Globus pallidus (tissue), 1 donor: ENCODE measurements at regions not wholly inside any gene's neighbourhood (a gene's known extent, or its start where the extent isn't known, plus 50 kb on each side); places are given as distances from the start of the nearest gene placed in this dataset.
"Not testable (repeated sequence)": the region's sequence is repeated elsewhere in the genome, so short reads cannot be mapped to it uniquely, and the experiment has no call there.

ENCODE experiments used
- DNase-seq: peaks from one replicate; pipeline ENCODE4 v3.0.0-alpha.2; 2015; ENCODE audit warnings: low spot score

DNA sequence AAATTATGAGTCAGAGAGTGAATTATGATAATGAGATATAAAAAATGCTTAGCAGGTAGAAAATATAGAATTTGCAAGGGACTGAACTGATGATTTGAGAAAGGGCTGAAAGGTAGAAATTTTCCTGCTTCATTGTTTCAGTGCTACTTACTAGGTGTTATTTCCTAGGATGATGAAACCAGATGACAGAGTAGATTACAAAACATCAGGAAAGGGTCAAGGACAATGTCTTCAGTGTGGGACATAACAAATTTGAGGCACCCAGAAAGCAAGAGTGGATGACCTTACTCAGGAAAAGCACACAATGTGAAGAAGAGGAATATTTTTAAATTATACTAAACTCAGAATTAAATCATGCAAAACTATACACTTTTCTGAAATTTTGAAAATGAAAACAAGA lies 102.1 kb downstream of the SHCBP1 start:
- DNase-seq, result no peak

- DNase-seq, result no peak
Observed at GRCh38 chr16:46496701-46497100, 124.5 kb downstream of the SHCBP1 start.

- DNase-seq, result no peak
Observed at GRCh38 chr16:46482895-46483294, 138.3 kb downstream of the SHCBP1 start.

GRCh38 chr16:46466239-46466638 lies 154.9 kb downstream of the SHCBP1 start:
- no peak for DNase-seq

GRCh38 chr16:46454801-46455200 lies 166.4 kb downstream of the SHCBP1 start:
- not testable (repeated sequence) for DNase-seq

DNA sequence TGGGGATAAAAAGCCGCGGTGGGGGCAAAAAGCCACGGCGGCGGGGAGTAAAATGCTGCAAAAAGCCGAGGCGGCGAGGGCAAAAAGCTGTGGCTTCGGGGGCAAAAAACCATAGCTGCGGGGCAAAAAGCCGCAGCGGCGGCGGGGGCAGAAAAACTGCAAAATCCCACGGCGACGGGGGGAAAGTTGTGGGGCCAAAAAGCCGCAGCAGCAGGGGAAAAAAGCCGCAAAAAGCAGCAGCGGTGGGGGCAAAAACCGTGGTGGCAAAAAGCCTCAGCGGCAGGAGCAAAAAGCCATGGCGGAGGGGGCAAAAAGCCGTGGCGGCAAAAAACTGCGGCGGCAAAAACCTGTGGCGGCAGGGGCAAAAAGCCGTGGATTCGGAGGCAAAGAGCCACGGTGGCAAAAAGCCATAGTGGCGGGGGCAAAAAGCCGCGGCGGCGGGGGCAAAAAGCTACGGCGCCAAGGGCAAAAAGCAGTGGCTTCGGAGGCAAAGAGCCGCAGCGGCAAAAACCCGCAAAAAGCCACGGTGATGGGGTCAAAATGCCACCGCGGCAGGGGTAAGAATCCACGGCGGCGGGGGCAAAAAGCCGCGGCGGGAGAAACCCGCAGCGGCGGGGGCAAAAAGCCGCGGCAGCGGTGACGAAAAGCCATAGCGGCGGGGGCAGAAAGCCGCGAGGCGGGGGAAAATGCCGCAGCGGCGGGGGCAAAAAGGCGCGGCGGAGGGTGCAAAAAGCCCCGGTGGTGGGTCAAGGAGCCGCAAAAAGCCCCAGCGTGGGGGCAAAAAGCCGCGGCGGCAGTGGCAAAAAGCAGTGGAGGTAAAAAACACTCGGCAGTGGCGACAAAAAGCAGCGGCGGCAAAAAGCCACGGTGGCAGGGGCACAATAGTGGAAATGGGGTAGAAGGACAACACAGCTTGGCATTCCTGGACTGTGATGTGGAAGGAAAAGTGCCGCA lies 192.8 kb downstream of the SHCBP1 start:
- DNase-seq, result no peak

GRCh38 chr16:46427340-46428107 lies 193.7 kb downstream of the SHCBP1 start:
- no peak for DNase-seq

DNA sequence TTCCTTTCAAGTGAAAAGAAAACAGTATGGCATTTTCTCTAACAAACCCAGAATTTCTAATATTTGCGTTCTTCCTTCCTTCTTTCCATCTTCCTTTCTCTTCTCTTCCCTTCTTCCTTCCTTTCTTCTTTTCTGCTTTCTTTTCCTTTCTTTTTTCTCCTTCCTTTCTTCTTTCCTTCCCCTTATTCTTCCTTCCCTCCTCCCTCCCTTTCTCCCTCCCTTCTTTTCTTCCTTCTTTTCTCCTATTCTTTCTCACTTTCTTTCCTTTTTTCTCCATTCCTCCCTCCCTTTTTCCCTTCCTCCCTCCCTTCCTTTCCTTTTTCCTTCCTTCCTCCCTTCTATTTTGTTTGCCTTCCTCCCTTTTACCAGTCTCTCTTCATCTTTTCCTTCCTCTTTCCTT lies 194.8 kb downstream of the SHCBP1 start:
- DNase-seq, result no peak

DNA sequence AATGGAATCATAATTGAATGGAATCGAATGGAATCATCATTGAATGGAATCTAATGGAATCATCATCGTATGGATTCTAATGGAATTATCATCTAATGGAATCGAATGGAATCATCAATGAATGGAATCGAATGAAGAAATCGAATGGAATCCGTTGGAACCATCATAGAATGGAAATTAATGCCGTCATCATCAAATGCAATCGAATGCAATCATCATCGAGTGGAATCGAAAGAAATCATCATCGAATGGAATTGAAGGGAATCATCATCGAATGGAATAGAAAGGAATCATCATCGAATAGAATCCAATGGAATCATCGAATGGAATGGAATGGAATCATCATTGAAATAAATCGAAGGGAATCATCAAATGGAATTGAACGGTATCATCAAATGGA lies 217.2 kb downstream of the SHCBP1 start:
- no peak for DNase-seq

DNA sequence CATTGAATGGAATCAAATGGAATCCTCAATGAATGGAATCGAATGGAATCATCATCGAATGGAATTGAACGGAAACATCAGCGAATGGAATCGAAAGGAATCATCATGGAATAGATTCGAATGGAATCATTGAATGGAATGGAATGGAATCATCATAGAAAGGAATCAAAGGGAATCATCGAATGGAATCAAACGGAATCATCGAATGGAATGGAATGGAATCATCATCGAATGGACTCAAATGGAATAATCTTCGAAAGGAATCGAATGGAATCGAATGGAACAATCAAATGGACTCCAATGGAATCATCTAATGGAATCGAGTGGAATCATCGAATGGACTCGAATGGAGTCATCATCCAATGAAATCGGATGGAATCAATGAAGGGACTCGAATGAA lies 222.6 kb downstream of the SHCBP1 start:
- not testable (repeated sequence) for DNase-seq

DNA sequence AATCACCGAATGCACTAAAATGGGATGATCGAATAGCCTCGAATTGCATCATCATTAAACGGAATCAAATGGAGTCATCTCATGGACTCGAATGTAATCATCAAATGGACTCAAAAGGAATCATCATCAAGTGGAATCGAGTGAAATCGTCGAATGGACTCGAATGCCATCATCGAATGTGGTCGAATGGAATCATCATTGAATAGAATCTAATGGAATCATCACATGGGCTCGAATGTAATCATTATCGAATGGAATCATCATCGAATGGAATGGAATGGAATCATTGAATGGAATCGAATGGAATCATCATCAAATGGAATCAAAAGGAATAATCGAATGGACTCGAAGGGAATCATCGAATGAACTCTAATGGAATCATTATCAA lies 224.3 kb downstream of the SHCBP1 start:
- DNase-seq, result not testable (repeated sequence)

DNA sequence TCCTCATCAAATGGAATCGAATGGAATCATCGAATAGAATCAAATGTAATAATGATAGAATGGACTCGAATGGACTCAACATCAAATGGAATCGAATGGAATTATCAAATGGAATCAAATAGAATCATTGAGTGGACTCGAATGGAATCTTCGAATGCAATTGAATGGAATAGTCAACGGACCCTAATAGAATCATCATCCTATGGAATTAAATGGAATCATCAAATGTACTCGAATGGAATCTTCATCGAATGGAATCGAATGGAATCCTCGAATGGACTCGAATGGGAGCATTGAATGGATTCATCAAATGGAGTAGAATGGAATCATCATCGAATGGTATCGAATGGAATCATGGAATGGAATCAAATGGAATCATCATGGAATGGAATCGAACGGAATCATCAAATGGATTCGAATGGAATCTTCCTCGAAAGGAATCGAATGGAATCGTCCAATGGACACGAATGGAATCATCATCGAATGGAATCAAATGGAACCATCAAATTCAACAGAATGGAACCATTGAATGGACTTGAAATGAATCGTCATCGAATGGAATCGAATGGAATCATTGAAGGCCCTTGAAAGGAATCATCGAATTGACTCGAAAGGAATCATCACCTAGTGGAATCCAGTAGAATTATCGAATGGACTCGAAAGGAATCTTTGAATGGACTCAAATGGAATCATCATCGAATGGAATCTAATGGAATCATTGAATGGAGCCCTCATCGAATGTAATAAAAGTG lies 224.9 kb downstream of the SHCBP1 start:
- DNase-seq, result not testable (repeated sequence)

DNA sequence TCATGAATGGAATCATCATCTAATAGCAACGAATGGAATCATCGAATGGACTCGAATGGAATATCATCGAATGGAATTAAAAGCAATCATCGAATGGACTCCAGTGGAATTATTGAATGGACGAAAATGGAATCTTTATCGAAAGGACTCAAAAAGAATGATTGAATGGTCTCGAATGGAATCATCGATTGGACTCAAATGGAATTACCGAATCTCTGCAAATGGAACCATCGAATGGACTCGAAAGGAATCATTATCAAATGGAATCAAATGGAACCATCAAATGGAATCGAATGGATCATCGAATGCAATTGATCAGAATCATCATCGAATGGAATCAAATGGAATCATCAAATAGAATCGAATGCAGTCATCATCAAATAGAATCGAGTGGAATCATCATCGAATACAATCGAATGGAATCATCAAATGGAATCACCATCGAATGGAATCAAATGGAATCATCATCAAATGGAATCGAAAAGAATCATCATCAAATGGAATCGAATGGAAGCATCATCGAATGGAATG lies 225.7 kb downstream of the SHCBP1 start:
- not testable (repeated sequence) for DNase-seq

- DNase-seq, result peak; percentile 33
Observed at GRCh38 chr16:46394963-46395362, 226.2 kb downstream of the SHCBP1 start.

DNA sequence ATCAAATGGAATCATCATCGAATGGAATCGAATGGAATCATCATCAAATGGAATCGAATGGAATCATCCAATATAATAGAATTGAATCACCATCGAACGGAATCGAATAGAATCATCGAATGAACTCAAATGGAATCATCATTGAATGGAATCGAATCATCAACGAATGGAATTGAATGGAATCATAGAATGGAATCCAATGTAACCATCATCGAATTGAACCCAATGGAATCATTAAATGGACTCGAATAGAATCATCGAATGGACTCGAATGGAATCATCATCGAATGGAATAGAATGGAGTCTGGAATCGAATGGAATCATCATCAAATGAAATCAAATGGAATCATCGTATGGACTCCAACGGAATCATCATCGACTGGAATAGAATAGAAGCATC lies 227.0 kb downstream of the SHCBP1 start:
- not testable (repeated sequence) for DNase-seq

- DNase-seq, result peak; percentile 24
Observed at GRCh38 chr16:46392930-46393722, 228.1 kb downstream of the SHCBP1 start.

- peak; percentile 20 for DNase-seq
Observed at GRCh38 chr16:46390660-46391462, 230.3 kb downstream of the SHCBP1 start.

DNA sequence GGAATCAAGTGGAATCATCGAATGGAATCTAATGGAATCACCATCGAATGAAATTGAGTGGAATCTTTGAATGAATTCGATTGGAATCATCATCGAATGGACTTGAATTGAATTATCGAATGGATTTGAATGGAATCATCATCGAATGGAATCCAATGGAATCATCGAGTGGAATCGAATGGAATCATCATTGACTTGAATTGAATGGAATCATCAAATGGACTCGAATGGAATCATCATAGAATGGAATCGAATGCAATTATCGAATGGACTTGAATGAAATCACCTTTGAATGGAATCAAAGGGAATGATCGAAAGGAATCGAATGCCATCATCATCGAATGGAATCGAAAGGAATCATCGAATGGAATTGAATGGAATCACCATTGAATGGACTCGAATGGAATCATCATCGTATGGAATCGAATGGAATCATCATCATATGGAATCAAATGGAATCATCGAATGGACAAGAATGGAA lies 231.6 kb downstream of the SHCBP1 start:
- DNase-seq, result peak; percentile 94

- not testable (repeated sequence) for DNase-seq
Observed at GRCh38 chr16:46388939-46389491, 232.2 kb downstream of the SHCBP1 start.

GRCh38 chr16:46388354-46388753 lies 232.8 kb downstream of the SHCBP1 start:
- DNase-seq, result peak; percentile 35
